GM23338 (cell line): ENCODE measurements at regions not wholly inside any gene's neighbourhood (a gene's known extent, or its start where the extent isn't known, plus 50 kb on each side); places are given as distances from the start of the nearest gene placed in this dataset.
A peak's percentile ranks its signal among the peaks of the same experiment; 100 is the strongest.

Experiments
- ATAC-seq: fragments of 200-7000 bp; cut with Tn5 transposase; 3 replicates; pipeline ENCODE4 v1.9.1; 2020
- DNase-seq: peaks from one replicate; pipeline ENCODE4 v3.0.0-alpha.2; 2015; ENCODE audit warnings: low spot score
- H2AFZ ChIP-seq: fragments of 200-600 bp; sonication (generic); 2 replicates; pipeline ENCODE4 v1.8.0; 2016; ENCODE audit warnings: antibody characterized with exemption, mild to moderate bottlenecking, moderate library complexity
- H3F3A ChIP-seq: fragments of 200-600 bp; sonication (generic); replicated peaks from 2 replicates; pipeline ENCODE4 v1.8.0; 2017; ENCODE audit warnings: antibody characterized with exemption, mixed run types, low read depth
- H3K27ac ChIP-seq: fragments of 200-600 bp; sonication (generic); 2 replicates; pipeline ENCODE4 v1.6.1; 2016; ENCODE audit warnings: low read depth
- H3K27me3 ChIP-seq: fragments of 200-600 bp; sonication (generic); 2 replicates; pipeline ENCODE4 v1.8.0; 2016; ENCODE audit warnings: mild to moderate bottlenecking, mixed run types, moderate library complexity; ENCODE audit not compliant: insufficient read depth
- H3K36me3 ChIP-seq: fragments of 200-600 bp; sonication (generic); 2 replicates; pipeline ENCODE4 v1.8.0; 2016; ENCODE audit warnings: mild to moderate bottlenecking; ENCODE audit not compliant: insufficient read depth
- H3K4me1 ChIP-seq: fragments of 200-600 bp; sonication (generic); 2 replicates; pipeline ENCODE4 v1.8.0; 2016; ENCODE audit warnings: mild to moderate bottlenecking, moderate library complexity; ENCODE audit not compliant: insufficient read depth
- H3K4me2 ChIP-seq: fragments of 200-600 bp; sonication (generic); 2 replicates; pipeline ENCODE4 v1.7.1; 2017; ENCODE audit warnings: mixed run types
- H3K4me3 ChIP-seq: fragments of 200-600 bp; sonication (generic); 2 replicates; pipeline ENCODE4 v1.6.1; 2016; ENCODE audit warnings: mixed run types
- H3K79me2 ChIP-seq: fragments of 200-600 bp; sonication (generic); replicated peaks from 2 replicates; pipeline ENCODE4 v1.8.0; 2017; ENCODE audit warnings: mild to moderate bottlenecking; ENCODE audit not compliant: insufficient read depth
- H3K9me2 ChIP-seq: fragments of 200-600 bp; sonication (generic); 2 replicates; pipeline ENCODE4 v1.8.0; 2017; ENCODE audit not compliant: insufficient read depth
- H4K20me1 ChIP-seq: fragments of 200-600 bp; sonication (generic); replicated peaks from 2 replicates; pipeline ENCODE4 v1.8.0; 2017; ENCODE audit warnings: mild to moderate bottlenecking; ENCODE audit not compliant: insufficient read depth
- H3K27ac Mint-ChIP-seq: 2 replicates; pipeline ENCODE4 v1.8.0; 2020; ENCODE audit warnings: inconsistent platforms, mild to moderate bottlenecking, moderate library complexity, mixed read lengths
- H3K27me3 Mint-ChIP-seq: 3 replicates; pipeline ENCODE4 v1.8.0; 2022; ENCODE audit warnings: low read depth, mild to moderate bottlenecking, moderate library complexity, mixed read lengths, inconsistent platforms; ENCODE audit not compliant: insufficient read depth, poor library complexity
- H3K36me3 Mint-ChIP-seq: 3 replicates; pipeline ENCODE4 v1.8.0; 2021; ENCODE audit warnings: low read depth, mild to moderate bottlenecking, inconsistent platforms, moderate library complexity, mixed read lengths
- H3K4me1 Mint-ChIP-seq: 3 replicates; pipeline ENCODE4 v1.8.0; 2020; ENCODE audit warnings: mild to moderate bottlenecking, inconsistent platforms, mixed read lengths
- H3K4me3 Mint-ChIP-seq: 3 replicates; pipeline ENCODE4 v1.8.0; 2021; ENCODE audit warnings: moderate library complexity, mild to moderate bottlenecking, inconsistent platforms, mixed read lengths
- H3K9me3 Mint-ChIP-seq: 3 replicates; pipeline ENCODE4 v1.8.0; 2020; ENCODE audit warnings: moderate library complexity, mild to moderate bottlenecking, inconsistent platforms, mixed read lengths
- EZH2 ChIP-seq: fragments of 200-600 bp; sonication (generic); IDR thresholded peaks from one replicate; pipeline ENCODE4 v1.8.0; 2017; ENCODE audit warnings: antibody characterized with exemption, mild to moderate bottlenecking, low read depth; ENCODE audit not compliant: unreplicated experiment
- EZH2phosphoT487 ChIP-seq: fragments of 200-600 bp; sonication (generic); IDR thresholded peaks from one replicate; pipeline ENCODE4 v1.8.1; 2018; ENCODE audit warnings: antibody characterized with exemption; ENCODE audit not compliant: unreplicated experiment
- STAT1 ChIP-seq: IDR thresholded peaks from one replicate; pipeline ENCODE4 v1.6.1; 2016; ENCODE audit warnings: antibody characterized with exemption; ENCODE audit not compliant: unreplicated experiment
- TF ChIP-seq, protein P1 (sequence below): IDR thresholded peaks from 2 replicates; pipeline ENCODE4 v1.6.1; 2016; ENCODE audit warnings: antibody characterized with exemption
- TF ChIP-seq, protein P2 (sequence below): IDR thresholded peaks from one replicate; pipeline ENCODE4 v1.6.1; 2018; ENCODE audit warnings: antibody characterized with exemption; ENCODE audit not compliant: unreplicated experiment
- TF ChIP-seq, protein P3 (sequence below): fragments of 250-450 bp; sonication (Bioruptor Pico); IDR thresholded peaks from 2 replicates; pipeline ENCODE4 v1.5.0; 2020; ENCODE audit warnings: mild to moderate bottlenecking, moderate library complexity

DNA sequence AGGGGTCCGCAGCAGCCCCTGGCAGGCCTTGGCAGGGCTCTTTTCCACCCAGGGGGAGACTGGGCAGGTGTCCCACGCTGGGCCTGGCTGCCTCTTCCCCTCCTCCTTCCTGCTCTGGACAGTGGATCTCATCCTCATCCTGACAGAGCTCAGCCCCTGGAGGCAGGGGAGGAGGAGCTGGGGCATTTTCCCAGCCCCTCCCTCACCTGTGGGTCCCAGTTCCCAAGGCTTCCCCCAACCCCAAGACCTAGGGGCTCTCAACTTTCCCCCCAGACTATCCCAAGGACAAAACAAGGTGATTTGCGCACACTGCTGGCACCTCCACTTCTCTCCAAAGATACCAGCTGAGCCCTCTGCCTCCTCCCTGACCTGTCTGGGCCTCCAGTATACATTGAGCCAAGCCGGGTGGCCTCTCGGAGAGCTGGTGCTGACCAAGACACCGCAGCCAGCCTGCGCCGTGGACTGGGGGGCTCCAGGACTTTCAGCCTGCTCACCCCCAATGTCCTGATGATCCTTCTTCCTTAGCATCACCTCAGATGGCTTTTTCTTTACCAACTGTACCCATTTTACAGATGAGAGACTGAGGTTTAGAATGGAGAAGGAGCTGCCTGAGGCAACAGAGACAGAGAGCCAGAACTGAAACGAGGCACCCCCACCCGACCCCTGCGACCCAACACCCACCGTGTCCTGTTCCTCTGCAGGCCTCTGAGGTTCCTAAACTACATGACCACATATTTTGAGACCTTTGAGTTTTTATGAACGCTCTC, 126.6 kb downstream of the BARX1 start:
- H3K4me3 Mint-ChIP-seq: no peak overlapping the region
- Histone ChIP-seq H3K4me1 (no peaks in the 10 kb centered on the region; the same call in 1 of the 2 replicates), H3K27me3 (peaks cover 16% of the 10 kb centered on the region), H3K36me3 (no peaks in the 10 kb centered on the region), H2AFZ (no peak overlapping the region), H3K4me3 (0 out of 2 replicates have a peak overlapping the region, but pooled peaks have one; percentile 23), H3K27ac (no peak overlapping the region), H3K9me2 (no peaks in the 10 kb centered on the region), H3F3A (no peaks in the 10 kb centered on the region), H3K79me2 (no peaks in the 10 kb centered on the region), H3K4me2 (no peak overlapping the region), H4K20me1 (no peaks in the 10 kb centered on the region)
- ATAC-seq: no peak
- TF ChIP-seq EZH2phosphoT487 (no peak), EZH2 (no peak), STAT1 (no peak)
- TF ChIP-seq, protein P1, sequence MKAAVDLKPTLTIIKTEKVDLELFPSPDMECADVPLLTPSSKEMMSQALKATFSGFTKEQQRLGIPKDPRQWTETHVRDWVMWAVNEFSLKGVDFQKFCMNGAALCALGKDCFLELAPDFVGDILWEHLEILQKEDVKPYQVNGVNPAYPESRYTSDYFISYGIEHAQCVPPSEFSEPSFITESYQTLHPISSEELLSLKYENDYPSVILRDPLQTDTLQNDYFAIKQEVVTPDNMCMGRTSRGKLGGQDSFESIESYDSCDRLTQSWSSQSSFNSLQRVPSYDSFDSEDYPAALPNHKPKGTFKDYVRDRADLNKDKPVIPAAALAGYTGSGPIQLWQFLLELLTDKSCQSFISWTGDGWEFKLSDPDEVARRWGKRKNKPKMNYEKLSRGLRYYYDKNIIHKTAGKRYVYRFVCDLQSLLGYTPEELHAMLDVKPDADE: no peak
- TF ChIP-seq, protein P2, sequence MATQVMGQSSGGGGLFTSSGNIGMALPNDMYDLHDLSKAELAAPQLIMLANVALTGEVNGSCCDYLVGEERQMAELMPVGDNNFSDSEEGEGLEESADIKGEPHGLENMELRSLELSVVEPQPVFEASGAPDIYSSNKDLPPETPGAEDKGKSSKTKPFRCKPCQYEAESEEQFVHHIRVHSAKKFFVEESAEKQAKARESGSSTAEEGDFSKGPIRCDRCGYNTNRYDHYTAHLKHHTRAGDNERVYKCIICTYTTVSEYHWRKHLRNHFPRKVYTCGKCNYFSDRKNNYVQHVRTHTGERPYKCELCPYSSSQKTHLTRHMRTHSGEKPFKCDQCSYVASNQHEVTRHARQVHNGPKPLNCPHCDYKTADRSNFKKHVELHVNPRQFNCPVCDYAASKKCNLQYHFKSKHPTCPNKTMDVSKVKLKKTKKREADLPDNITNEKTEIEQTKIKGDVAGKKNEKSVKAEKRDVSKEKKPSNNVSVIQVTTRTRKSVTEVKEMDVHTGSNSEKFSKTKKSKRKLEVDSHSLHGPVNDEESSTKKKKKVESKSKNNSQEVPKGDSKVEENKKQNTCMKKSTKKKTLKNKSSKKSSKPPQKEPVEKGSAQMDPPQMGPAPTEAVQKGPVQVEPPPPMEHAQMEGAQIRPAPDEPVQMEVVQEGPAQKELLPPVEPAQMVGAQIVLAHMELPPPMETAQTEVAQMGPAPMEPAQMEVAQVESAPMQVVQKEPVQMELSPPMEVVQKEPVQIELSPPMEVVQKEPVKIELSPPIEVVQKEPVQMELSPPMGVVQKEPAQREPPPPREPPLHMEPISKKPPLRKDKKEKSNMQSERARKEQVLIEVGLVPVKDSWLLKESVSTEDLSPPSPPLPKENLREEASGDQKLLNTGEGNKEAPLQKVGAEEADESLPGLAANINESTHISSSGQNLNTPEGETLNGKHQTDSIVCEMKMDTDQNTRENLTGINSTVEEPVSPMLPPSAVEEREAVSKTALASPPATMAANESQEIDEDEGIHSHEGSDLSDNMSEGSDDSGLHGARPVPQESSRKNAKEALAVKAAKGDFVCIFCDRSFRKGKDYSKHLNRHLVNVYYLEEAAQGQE: no peak
- TF ChIP-seq, protein P3, sequence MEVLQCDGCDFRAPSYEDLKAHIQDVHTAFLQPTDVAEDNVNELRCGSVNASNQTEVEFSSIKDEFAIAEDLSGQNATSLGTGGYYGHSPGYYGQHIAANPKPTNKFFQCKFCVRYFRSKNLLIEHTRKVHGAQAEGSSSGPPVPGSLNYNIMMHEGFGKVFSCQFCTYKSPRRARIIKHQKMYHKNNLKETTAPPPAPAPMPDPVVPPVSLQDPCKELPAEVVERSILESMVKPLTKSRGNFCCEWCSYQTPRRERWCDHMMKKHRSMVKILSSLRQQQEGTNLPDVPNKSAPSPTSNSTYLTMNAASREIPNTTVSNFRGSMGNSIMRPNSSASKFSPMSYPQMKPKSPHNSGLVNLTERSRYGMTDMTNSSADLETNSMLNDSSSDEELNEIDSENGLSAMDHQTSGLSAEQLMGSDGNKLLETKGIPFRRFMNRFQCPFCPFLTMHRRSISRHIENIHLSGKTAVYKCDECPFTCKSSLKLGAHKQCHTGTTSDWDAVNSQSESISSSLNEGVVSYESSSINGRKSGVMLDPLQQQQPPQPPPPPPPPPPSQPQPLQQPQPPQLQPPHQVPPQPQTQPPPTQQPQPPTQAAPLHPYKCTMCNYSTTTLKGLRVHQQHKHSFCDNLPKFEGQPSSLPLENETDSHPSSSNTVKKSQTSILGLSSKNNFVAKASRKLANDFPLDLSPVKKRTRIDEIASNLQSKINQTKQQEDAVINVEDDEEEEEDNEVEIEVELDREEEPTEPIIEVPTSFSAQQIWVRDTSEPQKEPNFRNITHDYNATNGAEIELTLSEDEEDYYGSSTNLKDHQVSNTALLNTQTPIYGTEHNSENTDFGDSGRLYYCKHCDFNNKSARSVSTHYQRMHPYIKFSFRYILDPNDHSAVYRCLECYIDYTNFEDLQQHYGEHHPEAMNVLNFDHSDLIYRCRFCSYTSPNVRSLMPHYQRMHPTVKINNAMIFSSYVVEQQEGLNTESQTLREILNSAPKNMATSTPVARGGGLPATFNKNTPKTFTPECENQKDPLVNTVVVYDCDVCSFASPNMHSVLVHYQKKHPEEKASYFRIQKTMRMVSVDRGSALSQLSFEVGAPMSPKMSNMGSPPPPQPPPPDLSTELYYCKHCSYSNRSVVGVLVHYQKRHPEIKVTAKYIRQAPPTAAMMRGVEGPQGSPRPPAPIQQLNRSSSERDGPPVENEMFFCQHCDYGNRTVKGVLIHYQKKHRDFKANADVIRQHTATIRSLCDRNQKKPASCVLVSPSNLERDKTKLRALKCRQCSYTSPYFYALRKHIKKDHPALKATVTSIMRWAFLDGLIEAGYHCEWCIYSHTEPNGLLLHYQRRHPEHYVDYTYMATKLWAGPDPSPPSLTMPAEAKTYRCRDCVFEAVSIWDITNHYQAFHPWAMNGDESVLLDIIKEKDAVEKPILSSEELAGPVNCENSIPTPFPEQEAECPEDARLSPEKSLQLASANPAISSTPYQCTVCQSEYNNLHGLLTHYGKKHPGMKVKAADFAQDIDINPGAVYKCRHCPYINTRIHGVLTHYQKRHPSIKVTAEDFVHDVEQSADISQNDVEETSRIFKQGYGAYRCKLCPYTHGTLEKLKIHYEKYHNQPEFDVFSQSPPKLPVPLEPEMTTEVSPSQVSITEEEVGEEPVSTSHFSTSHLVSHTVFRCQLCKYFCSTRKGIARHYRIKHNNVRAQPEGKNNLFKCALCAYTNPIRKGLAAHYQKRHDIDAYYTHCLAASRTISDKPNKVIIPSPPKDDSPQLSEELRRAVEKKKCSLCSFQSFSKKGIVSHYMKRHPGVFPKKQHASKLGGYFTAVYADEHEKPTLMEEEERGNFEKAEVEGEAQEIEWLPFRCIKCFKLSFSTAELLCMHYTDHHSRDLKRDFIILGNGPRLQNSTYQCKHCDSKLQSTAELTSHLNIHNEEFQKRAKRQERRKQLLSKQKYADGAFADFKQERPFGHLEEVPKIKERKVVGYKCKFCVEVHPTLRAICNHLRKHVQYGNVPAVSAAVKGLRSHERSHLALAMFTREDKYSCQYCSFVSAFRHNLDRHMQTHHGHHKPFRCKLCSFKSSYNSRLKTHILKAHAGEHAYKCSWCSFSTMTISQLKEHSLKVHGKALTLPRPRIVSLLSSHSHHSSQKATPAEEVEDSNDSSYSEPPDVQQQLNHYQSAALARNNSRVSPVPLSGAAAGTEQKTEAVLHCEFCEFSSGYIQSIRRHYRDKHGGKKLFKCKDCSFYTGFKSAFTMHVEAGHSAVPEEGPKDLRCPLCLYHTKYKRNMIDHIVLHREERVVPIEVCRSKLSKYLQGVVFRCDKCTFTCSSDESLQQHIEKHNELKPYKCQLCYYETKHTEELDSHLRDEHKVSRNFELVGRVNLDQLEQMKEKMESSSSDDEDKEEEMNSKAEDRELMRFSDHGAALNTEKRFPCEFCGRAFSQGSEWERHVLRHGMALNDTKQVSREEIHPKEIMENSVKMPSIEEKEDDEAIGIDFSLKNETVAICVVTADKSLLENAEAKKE (CRISPR knock-in tag): no peak
- no peak overlapping the region for H3K27ac Mint-ChIP-seq
- peaks cover 18% of the 10 kb centered on the region for H3K4me1 Mint-ChIP-seq
- H3K27me3 Mint-ChIP-seq: peaks cover 31% of the 10 kb centered on the region
- no peaks in the 10 kb centered on the region for H3K36me3 Mint-ChIP-seq
- DNase-seq: no peak
- peaks cover 4% of the 10 kb centered on the region; the same call in 2 of the 3 replicates for H3K9me3 Mint-ChIP-seq
